HEK293 (cell line): ENCODE measurements at regions not wholly inside any gene's neighbourhood (a gene's known extent, or its start where the extent isn't known, plus 50 kb on each side); places are given as distances from the start of the nearest gene placed in this dataset.

Source experiments
- CTCF ChIA-PET: fragments of 350-600 bp; formaldehyde crosslinking; extraction: SDS; loops from one replicate; lab custom pipeline; 2021; ENCODE audit warnings: antibody characterized with exemption; lab: Yijun Ruan, JAX
- POLR2A ChIA-PET: fragments of 300-600 bp; formaldehyde crosslinking; extraction: SDS; loops from one replicate; lab custom pipeline; 2020; ENCODE audit warnings: antibody characterized with exemption, inconsistent platforms; lab: Yijun Ruan, JAX
- H3K27ac ChIP-seq: fragments of 200-500 bp; sonication (Bioruptor generic); 2 replicates; pipeline ENCODE4 v1.5.1; 2014; ENCODE audit warnings: low read depth, low read length, control low read depth, inconsistent platforms; ENCODE audit errors: extremely low read depth
- H3K36me3 ChIP-seq, 2 experiments: fragments of 200-500 bp in 1 of 2; sonication (Bioruptor generic) in 1 of 2; 1 replicate in 1 of 2; 2 replicates in 1 of 2; pipeline ENCODE4 v1.5.1; 2014 to 2017; ENCODE audit warnings: inconsistent platforms in 2 of 2, low read length in 2 of 2; ENCODE audit not compliant: control insufficient read depth in 2 of 2, insufficient read depth in 1 of 2
- H3K4me1 ChIP-seq: fragments of 200-500 bp; sonication (Bioruptor generic); 2 replicates; pipeline ENCODE4 v1.5.1; 2014; ENCODE audit warnings: mild to moderate bottlenecking, low read length, inconsistent platforms; ENCODE audit not compliant: control insufficient read depth, insufficient read depth
- H3K4me3 ChIP-seq: 2 replicates; pipeline ENCODE4 v1.5.1; 2011; ENCODE audit warnings: low read depth, mild to moderate bottlenecking, control low read depth, low read length, moderate library complexity
- H3K9me3 ChIP-seq: fragments of 200-500 bp; sonication (Bioruptor generic); 2 replicates; pipeline ENCODE4 v1.5.1; 2014; ENCODE audit warnings: low read depth, low read length, inconsistent platforms; ENCODE audit not compliant: control insufficient read depth, insufficient read depth
- GLIS2 ChIP-seq: fragments of 450-650 bp; formaldehyde crosslinking; IDR thresholded peaks from 2 replicates; pipeline ENCODE4 v1.5.1; 2016; ENCODE audit warnings: missing biosample characterization, missing genetic modification characterization
- KLF8 ChIP-seq: fragments of 450-650 bp; formaldehyde crosslinking; IDR thresholded peaks from 2 replicates; pipeline ENCODE4 v1.5.1; 2016; ENCODE audit warnings: missing biosample characterization, missing genetic modification characterization
- MEIS1 ChIP-seq: sonication (generic); formaldehyde crosslinking; IDR thresholded peaks from 2 replicates; pipeline ENCODE4 v1.8.1; 2022; ENCODE audit warnings: missing genetic modification reagents, mild to moderate bottlenecking, borderline replicate concordance
- REPIN1 ChIP-seq: fragments of 450-650 bp; formaldehyde crosslinking; IDR thresholded peaks from 2 replicates; pipeline ENCODE4 v1.5.1; 2017; ENCODE audit warnings: missing biosample characterization, missing genetic modification characterization, low read depth
- SCRT2 ChIP-seq: fragments of 450-650 bp; formaldehyde crosslinking; IDR thresholded peaks from 2 replicates; pipeline ENCODE4 v1.5.1; 2016; ENCODE audit warnings: missing biosample characterization, missing genetic modification characterization
- TCF7L2 ChIP-seq: IDR thresholded peaks from 2 replicates; pipeline ENCODE4 v1.6.1; 2011; ENCODE audit warnings: low read depth, mild to moderate bottlenecking, inconsistent platforms, low read length, moderate library complexity, borderline replicate concordance
- ZBTB1 ChIP-seq: fragments of 450-650 bp; formaldehyde crosslinking; IDR thresholded peaks from 2 replicates; pipeline ENCODE4 v1.5.1; 2016; ENCODE audit warnings: missing biosample characterization, missing genetic modification characterization
- ZNF140 ChIP-seq: fragments of 450-650 bp; formaldehyde crosslinking; IDR thresholded peaks from 2 replicates; pipeline ENCODE4 v1.5.1; 2016; ENCODE audit warnings: missing biosample characterization, missing genetic modification characterization
- ZNF146 ChIP-seq: fragments of 450-650 bp; formaldehyde crosslinking; IDR thresholded peaks from 2 replicates; pipeline ENCODE4 v1.5.1; 2016; ENCODE audit warnings: missing biosample characterization, missing genetic modification characterization
- ZNF157 ChIP-seq: fragments of 450-650 bp; formaldehyde crosslinking; IDR thresholded peaks from 2 replicates; pipeline ENCODE4 v1.5.1; 2016; ENCODE audit warnings: missing biosample characterization, missing genetic modification characterization
- ZNF19 ChIP-seq: fragments of 450-650 bp; formaldehyde crosslinking; IDR thresholded peaks from 2 replicates; pipeline ENCODE4; 2016; ENCODE audit warnings: missing biosample characterization, missing genetic modification characterization, low read depth
- ZNF202 ChIP-seq: fragments of 450-650 bp; formaldehyde crosslinking; IDR thresholded peaks from 2 replicates; pipeline ENCODE4 v1.5.1; 2016; ENCODE audit warnings: missing biosample characterization, missing genetic modification characterization, borderline replicate concordance
- ZNF221 ChIP-seq: fragments of 450-650 bp; formaldehyde crosslinking; IDR thresholded peaks from 2 replicates; pipeline ENCODE4 v1.5.1; 2017; ENCODE audit warnings: missing biosample characterization, missing genetic modification characterization, borderline replicate concordance
- ZNF223 ChIP-seq: fragments of 450-650 bp; formaldehyde crosslinking; IDR thresholded peaks from 2 replicates; pipeline ENCODE4 v1.5.1; 2016; ENCODE audit warnings: missing biosample characterization, missing genetic modification characterization
- ZNF391 ChIP-seq: fragments of 450-650 bp; formaldehyde crosslinking; IDR thresholded peaks from 2 replicates; pipeline ENCODE4 v1.5.1; 2016; ENCODE audit warnings: low read depth, missing biosample characterization, missing genetic modification characterization, borderline replicate concordance
- ZNF433 ChIP-seq: fragments of 450-650 bp; formaldehyde crosslinking; IDR thresholded peaks from 2 replicates; pipeline ENCODE4 v1.5.1; 2016; ENCODE audit warnings: missing biosample characterization, missing genetic modification characterization, low read depth
- ZNF510 ChIP-seq: fragments of 450-650 bp; formaldehyde crosslinking; IDR thresholded peaks from 2 replicates; pipeline ENCODE4 v1.5.1; 2018; ENCODE audit warnings: mild to moderate bottlenecking, missing genetic modification characterization, missing biosample characterization; ENCODE audit not compliant: insufficient replicate concordance
- ZNF548 ChIP-seq: fragments of 450-650 bp; formaldehyde crosslinking; IDR thresholded peaks from 2 replicates; pipeline ENCODE4 v1.5.1; 2016; ENCODE audit warnings: missing biosample characterization, missing genetic modification characterization
- ZNF768 ChIP-seq: fragments of 450-650 bp; formaldehyde crosslinking; IDR thresholded peaks from 2 replicates; pipeline ENCODE4 v1.5.1; 2018; ENCODE audit warnings: missing biosample characterization, mild to moderate bottlenecking, missing genetic modification characterization
- TF ChIP-seq, protein P1 (sequence below): fragments of 450-650 bp; formaldehyde crosslinking; conservative IDR thresholded peaks from 2 replicates; pipeline ENCODE4 v1.5.1; 2016; ENCODE audit warnings: low read depth, missing biosample characterization, missing genetic modification characterization
- TF ChIP-seq, protein P2 (sequence below): fragments of 450-650 bp; formaldehyde crosslinking; IDR thresholded peaks from 2 replicates; pipeline ENCODE4 v1.5.1; 2016; ENCODE audit warnings: missing biosample characterization, missing genetic modification characterization
- TF ChIP-seq, protein P3 (sequence below): fragments of 450-650 bp; formaldehyde crosslinking; IDR thresholded peaks from 2 replicates; pipeline ENCODE4 v1.5.1; 2016; ENCODE audit warnings: missing biosample characterization, missing genetic modification characterization
- TF ChIP-seq, protein P4 (sequence below): fragments of 450-650 bp; formaldehyde crosslinking; IDR thresholded peaks from 2 replicates; pipeline ENCODE4 v1.5.1; 2017; ENCODE audit warnings: missing biosample characterization, missing genetic modification characterization
- TF ChIP-seq, protein P5 (sequence below): fragments of 450-650 bp; formaldehyde crosslinking; IDR thresholded peaks from 2 replicates; pipeline ENCODE4 v1.5.1; 2017; ENCODE audit warnings: missing biosample characterization, missing genetic modification characterization

DNA sequence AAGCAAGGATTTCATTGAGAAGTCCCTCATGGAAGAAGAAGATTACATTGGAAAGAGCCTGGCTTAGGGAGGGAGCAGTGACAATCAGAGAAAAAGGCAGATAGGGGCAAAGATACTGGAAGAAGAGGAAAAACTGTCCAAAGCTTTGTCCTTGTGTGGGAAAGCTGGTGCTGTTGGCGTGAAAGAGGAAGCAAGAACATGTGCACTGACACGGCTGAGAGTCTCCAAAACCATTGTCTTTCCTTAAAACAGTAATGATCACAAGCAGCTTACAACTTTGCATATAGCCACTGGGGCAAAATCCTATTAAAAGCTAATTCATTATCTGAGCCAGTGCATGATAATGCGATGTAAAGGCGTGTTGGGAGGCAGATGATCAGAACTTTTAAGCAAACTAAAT, 85.1 kb upstream of the ESR1 start:
- no peaks in the 10 kb centered on the region for H3K4me1 ChIP-seq
- no peak for TF ChIP-seq ZNF548
- no peak for TF ChIP-seq ZNF140 (tag by site-specific recombination)
- no peak for TF ChIP-seq ZNF202 (tag by site-specific recombination)
- TF ChIP-seq, protein P1, sequence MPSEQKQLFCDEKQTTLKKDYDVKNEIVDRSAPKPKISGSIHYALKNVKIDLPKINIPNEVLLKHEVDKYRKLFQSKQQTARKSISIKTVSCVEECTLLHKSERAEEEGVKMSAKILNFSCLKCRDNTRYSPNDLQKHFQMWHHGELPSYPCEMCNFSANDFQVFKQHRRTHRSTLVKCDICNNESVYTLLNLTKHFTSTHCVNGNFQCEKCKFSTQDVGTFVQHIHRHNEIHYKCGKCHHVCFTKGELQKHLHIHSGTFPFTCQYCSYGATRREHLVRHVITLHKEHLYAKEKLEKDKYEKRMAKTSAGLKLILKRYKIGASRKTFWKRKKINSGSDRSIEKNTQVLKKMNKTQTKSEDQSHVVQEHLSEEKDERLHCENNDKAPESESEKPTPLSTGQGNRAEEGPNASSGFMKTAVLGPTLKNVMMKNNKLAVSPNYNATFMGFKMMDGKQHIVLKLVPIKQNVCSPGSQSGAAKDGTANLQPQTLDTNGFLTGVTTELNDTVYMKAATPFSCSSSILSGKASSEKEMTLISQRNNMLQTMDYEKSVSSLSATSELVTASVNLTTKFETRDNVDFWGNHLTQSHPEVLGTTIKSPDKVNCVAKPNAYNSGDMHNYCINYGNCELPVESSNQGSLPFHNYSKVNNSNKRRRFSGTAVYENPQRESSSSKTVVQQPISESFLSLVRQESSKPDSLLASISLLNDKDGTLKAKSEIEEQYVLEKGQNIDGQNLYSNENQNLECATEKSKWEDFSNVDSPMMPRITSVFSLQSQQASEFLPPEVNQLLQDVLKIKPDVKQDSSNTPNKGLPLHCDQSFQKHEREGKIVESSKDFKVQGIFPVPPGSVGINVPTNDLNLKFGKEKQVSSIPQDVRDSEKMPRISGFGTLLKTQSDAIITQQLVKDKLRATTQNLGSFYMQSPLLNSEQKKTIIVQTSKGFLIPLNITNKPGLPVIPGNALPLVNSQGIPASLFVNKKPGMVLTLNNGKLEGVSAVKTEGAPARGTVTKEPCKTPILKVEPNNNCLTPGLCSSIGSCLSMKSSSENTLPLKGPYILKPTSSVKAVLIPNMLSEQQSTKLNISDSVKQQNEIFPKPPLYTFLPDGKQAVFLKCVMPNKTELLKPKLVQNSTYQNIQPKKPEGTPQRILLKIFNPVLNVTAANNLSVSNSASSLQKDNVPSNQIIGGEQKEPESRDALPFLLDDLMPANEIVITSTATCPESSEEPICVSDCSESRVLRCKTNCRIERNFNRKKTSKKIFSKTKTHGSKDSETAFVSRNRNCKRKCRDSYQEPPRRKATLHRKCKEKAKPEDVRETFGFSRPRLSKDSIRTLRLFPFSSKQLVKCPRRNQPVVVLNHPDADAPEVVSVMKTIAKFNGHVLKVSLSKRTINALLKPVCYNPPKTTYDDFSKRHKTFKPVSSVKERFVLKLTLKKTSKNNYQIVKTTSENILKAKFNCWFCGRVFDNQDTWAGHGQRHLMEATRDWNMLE (tag by site-specific recombination): no peak
- TF ChIP-seq KLF8 (tag by site-specific recombination): no peak
- TF ChIP-seq, protein P2, sequence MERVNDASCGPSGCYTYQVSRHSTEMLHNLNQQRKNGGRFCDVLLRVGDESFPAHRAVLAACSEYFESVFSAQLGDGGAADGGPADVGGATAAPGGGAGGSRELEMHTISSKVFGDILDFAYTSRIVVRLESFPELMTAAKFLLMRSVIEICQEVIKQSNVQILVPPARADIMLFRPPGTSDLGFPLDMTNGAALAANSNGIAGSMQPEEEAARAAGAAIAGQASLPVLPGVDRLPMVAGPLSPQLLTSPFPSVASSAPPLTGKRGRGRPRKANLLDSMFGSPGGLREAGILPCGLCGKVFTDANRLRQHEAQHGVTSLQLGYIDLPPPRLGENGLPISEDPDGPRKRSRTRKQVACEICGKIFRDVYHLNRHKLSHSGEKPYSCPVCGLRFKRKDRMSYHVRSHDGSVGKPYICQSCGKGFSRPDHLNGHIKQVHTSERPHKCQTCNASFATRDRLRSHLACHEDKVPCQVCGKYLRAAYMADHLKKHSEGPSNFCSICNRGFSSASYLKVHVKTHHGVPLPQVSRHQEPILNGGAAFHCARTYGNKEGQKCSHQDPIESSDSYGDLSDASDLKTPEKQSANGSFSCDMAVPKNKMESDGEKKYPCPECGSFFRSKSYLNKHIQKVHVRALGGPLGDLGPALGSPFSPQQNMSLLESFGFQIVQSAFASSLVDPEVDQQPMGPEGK (tag by site-specific recombination): no peak
- ChIA-PET POLR2A (no interaction called here), CTCF (no interaction called here)
- H3K36me3 ChIP-seq: no peaks in the 10 kb centered on the region
- H3K9me3 ChIP-seq: no peaks in the 10 kb centered on the region
- H3K27ac ChIP-seq: no peak overlapping the region
- no peak overlapping the region for H3K4me3 ChIP-seq

DNA sequence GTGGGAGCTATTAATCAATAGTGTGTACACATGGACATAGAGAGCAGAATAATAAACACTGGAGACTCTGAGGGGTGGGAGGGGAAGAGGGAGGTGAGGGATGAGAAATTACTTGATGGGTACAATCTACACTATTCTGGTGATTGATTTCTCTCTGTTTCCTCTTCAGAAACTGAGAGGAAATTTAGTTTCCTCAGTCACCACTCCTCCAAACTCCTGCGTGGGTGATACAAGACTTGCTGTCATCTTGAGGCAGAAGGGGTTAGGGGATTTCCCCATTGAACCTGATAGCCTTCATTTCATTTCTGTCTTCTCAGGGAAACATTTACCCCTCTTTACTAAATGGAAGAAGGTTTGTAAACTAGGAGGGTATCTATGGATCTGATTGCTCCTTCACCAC, 84.3 kb upstream of the ESR1 start:
- no peaks in the 10 kb centered on the region for H3K9me3 ChIP-seq
- no peak overlapping the region for H3K27ac ChIP-seq
- no peaks in the 10 kb centered on the region for H3K36me3 ChIP-seq
- POLR2A ChIA-PET: no interaction called here
- no peak overlapping the region for H3K4me3 ChIP-seq
- CTCF ChIA-PET: interaction anchor here (0.7 kb wide), 2 partner anchors 18 to 31 kb away, joined by 3 read pairs; no protein-coding TSS in a partner anchor
- H3K4me1 ChIP-seq: no peaks in the 10 kb centered on the region
- TF ChIP-seq, protein P3, sequence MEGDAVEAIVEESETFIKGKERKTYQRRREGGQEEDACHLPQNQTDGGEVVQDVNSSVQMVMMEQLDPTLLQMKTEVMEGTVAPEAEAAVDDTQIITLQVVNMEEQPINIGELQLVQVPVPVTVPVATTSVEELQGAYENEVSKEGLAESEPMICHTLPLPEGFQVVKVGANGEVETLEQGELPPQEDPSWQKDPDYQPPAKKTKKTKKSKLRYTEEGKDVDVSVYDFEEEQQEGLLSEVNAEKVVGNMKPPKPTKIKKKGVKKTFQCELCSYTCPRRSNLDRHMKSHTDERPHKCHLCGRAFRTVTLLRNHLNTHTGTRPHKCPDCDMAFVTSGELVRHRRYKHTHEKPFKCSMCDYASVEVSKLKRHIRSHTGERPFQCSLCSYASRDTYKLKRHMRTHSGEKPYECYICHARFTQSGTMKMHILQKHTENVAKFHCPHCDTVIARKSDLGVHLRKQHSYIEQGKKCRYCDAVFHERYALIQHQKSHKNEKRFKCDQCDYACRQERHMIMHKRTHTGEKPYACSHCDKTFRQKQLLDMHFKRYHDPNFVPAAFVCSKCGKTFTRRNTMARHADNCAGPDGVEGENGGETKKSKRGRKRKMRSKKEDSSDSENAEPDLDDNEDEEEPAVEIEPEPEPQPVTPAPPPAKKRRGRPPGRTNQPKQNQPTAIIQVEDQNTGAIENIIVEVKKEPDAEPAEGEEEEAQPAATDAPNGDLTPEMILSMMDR (tag by site-specific recombination): no peak
- TF ChIP-seq ZNF146 (no peak), TCF7L2 (no peak), REPIN1 (no peak), ZNF391 (tag by site-specific recombination) (no peak), ZNF157 (tag by site-specific recombination) (no peak), ZNF223 (tag by site-specific recombination) (no peak), ZNF510 (no peak), ZNF19 (tag by site-specific recombination) (no peak), SCRT2 (tag by site-specific recombination) (no peak), ZNF768 (tag by site-specific recombination) (no peak), ZNF221 (tag by site-specific recombination) (no peak), MEIS1 (no peak), GLIS2 (tag by site-specific recombination) (no peak), ZNF433 (tag by site-specific recombination) (no peak), ZBTB1 (tag by site-specific recombination) (no peak)
- TF ChIP-seq, protein P4, sequence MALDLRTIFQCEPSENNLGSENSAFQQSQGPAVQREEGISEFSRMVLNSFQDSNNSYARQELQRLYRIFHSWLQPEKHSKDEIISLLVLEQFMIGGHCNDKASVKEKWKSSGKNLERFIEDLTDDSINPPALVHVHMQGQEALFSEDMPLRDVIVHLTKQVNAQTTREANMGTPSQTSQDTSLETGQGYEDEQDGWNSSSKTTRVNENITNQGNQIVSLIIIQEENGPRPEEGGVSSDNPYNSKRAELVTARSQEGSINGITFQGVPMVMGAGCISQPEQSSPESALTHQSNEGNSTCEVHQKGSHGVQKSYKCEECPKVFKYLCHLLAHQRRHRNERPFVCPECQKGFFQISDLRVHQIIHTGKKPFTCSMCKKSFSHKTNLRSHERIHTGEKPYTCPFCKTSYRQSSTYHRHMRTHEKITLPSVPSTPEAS (tag by site-specific recombination): no peak
- TF ChIP-seq, protein P5, sequence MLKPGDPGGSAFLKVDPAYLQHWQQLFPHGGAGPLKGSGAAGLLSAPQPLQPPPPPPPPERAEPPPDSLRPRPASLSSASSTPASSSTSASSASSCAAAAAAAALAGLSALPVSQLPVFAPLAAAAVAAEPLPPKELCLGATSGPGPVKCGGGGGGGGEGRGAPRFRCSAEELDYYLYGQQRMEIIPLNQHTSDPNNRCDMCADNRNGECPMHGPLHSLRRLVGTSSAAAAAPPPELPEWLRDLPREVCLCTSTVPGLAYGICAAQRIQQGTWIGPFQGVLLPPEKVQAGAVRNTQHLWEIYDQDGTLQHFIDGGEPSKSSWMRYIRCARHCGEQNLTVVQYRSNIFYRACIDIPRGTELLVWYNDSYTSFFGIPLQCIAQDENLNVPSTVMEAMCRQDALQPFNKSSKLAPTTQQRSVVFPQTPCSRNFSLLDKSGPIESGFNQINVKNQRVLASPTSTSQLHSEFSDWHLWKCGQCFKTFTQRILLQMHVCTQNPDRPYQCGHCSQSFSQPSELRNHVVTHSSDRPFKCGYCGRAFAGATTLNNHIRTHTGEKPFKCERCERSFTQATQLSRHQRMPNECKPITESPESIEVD: no peak
